ENCODE measurements at regions not wholly inside any gene's neighbourhood (a gene's known extent, or its start where the extent isn't known, plus 50 kb on each side); places are given as distances from the start of the nearest gene placed in this dataset.
"Not testable (repeated sequence)": the region's sequence is repeated elsewhere in the genome, so short reads cannot be mapped to it uniquely, and the experiment has no call there.

GRCh38 chr9:30504502-30504905 lies 1879.9 kb upstream of the ACO1 start:
- FAIRE-seq (no peak), DNase-seq (ENCODE audit: insufficient read length, low spot score) (no peak)

GRCh38 chr9:30505311-30505710 lies 1879.1 kb upstream of the ACO1 start:
- DNase-seq (ENCODE audit: insufficient read length, low spot score) (no peak), FAIRE-seq (no peak)

DNA sequence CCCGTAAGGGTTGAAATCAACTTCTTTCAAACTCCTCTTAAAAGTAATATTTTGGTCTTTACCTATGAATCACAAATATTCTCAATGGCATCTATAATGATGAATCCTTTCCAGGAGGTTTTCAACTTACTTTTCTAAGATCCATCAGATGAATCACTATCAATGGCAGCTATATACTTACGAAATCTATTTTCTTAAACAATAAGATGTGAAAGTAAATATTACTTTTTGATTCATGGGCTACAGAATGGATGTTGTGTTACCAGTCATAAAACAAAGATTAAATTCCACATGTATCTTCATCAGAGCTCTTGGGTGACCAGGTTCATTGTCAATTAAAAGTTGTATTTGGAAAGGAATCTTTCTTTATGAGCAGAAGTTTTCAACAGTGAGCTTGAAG lies 1877.7 kb upstream of the ACO1 start:
- FAIRE-seq: no peak
- no peak for DNase-seq (ENCODE audit: insufficient read length, low spot score)

- FAIRE-seq (no peak), DNase-seq (ENCODE audit: insufficient read length, low spot score) (no peak)
These were observed 1877.3 kb upstream of the ACO1 start for GRCh38 chr9:30507166-30507565.

GRCh38 chr9:30511666-30512065 lies 1872.8 kb upstream of the ACO1 start:
- FAIRE-seq: no peak

DNA sequence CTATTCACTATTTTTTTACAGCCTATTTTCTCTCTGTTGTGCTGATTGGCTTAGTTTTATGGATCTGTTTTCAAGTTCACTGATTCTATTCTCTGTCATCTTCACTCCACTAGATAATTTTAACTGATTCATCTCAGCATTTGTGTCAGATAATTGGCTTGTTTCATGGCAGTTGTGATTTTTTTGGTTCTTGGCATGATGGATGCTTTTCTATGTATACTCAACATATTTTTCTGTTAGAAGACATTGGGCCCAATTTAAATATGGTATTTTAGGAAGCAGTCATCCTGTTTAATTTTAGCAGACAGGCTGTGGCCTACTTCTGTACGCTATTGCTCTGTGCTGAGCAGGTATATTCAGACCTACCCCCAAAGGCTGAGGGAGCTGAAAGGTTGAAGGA lies 1865.3 kb upstream of the ACO1 start:
- FAIRE-seq (no peak), DNase-seq (ENCODE audit: insufficient read length, low spot score) (no peak)

More at GRCh38 chr9:30511666-30512065, 1872.8 kb upstream of the ACO1 start:
- no peak for DNase-seq (ENCODE audit: insufficient read length, low spot score)

- FAIRE-seq: no peak
- DNase-seq (ENCODE audit: insufficient read length, low spot score): no peak
These were observed 1864.7 kb upstream of the ACO1 start for GRCh38 chr9:30519756-30520155.

GRCh38 chr9:30522061-30522460 lies 1862.4 kb upstream of the ACO1 start:
- DNase-seq (ENCODE audit: insufficient read length, low spot score): no peak
- FAIRE-seq: no peak

DNA sequence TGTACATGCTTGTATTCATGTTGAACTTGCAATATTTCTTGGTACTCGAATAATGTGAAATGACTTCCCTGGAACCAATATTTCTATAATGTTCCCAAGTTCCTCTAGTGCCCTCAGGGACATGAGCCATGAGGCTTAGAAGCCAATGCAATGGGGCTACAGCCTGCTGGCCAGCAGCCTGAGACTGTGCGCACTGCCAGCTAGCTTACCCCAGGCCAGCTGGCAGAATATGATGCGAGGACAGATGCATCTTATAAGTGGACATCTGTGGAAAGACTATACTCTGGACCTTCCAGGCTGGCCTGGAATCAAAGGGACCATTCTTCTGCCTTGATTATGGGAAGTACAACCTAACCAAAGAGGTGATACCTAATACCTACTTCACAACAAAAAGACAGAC lies 1862.0 kb upstream of the ACO1 start:
- no peak for DNase-seq (ENCODE audit: insufficient read length, low spot score)

DNA sequence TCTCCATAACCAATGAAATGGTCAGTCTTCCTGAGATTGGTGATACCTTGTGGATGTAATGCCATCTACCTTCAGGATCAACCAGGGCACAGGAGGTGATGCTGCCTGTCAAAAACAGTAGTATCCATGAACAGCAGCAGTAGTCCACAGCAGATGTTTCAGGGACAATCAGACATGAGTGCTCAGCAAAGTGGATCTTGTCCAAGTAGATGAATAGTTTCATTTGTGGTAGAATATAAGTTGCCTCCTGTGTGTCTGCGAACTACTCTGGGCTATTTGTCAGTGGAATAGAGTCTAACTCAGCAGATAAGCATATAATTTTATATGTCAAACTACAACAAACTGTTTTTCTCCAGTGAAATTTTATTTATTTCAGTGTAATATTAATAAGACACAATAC lies 1860.1 kb upstream of the ACO1 start:
- DNase-seq (ENCODE audit: insufficient read length, low spot score): no peak
- no peak for FAIRE-seq

More for the DNA sequence above, 1862.0 kb upstream of the ACO1 start:
- no peak for FAIRE-seq

GRCh38 chr9:30534455-30534854 lies 1850.0 kb upstream of the ACO1 start:
- DNase-seq (ENCODE audit: insufficient read length, low spot score) (no peak), FAIRE-seq (no peak)

DNA sequence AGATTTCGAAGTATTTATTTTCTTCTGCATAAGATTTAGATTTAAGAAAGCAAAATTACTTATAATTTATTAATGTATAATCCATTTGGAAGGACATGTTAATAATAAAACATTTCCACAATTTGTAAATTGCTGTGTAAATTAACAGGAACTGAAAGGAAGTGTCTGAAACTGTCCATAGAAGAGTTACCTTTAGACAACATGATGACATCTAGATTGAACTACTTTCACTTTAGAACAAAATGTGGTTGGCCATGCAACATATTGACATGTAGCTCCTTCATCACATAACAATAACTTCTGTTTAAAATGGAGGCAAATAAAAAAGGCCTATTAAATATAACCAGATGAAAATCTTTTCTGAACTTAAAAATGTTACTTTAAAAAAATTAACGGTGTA lies 1849.5 kb upstream of the ACO1 start:
- no peak for FAIRE-seq
- DNase-seq (ENCODE audit: insufficient read length, low spot score): no peak

- FAIRE-seq (no peak), DNase-seq (ENCODE audit: insufficient read length, low spot score) (no peak)
These were observed 1847.9 kb upstream of the ACO1 start for GRCh38 chr9:30536494-30536893.

GRCh38 chr9:30539696-30540095 lies 1844.7 kb upstream of the ACO1 start:
- DNase-seq (ENCODE audit: insufficient read length, low spot score); FAIRE-seq: not testable (repeated sequence)

DNA sequence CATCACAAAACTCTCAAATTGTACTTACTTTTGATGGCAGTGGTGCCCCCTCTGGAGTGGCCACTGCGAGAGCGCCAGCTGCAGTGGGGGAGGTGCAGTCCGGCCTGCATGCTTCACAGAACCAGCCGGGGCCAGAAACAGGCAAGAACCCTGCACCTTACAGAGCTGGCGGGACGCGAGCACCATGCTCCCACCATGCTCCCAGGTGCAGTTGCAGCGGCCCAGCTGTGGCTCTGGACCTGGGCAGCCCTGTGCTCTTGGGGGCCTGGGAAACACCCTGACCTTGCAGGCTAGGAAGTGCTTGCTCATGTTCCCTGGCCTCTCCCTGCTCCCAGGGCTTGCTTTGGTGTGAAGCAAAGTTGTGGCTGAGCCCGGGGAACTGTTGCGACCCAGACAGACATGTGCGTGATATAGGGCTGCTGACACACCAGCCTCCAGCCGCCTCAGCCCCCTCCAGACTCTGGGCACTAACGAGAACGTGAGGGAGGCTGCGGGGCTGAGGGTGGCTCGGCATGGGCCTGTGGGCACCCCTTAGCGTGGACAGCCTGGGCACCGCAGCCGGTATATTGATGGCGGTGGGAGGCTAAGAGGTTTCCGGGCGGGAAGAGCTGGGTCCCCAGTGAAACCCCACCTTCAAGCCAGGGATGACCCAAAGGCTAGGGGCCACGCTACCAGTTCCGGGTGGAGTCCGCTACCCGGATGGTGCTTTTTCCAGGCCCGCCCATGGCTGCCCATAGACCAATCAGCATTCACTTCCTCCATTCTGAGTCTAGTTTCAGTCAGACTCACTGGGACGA lies 1809.9 kb upstream of the ACO1 start:
- FAIRE-seq: no peak
- no peak for DNase-seq (ENCODE audit: insufficient read length, low spot score)

DNA sequence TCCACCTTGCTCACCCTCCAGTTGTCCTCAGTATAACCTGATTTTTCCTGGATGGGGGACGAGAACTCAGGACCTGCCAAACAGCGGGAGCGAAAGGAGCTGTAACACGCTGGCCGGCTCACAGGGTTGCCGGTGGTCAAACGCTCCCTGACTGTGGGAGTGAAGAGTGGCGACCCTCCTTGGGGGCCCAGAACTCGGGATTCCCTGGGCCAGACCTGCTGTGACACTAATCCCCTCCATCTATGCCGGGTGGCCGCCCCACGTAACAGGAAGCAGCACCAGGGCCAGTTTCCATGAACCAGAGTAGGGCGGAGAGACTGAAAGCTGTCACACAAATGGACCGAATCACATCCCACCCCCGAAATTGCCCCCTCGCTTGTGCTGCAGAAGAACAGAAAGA lies 1809.2 kb upstream of the ACO1 start:
- DNase-seq (ENCODE audit: insufficient read length, low spot score) (no peak), FAIRE-seq (no peak)

DNA sequence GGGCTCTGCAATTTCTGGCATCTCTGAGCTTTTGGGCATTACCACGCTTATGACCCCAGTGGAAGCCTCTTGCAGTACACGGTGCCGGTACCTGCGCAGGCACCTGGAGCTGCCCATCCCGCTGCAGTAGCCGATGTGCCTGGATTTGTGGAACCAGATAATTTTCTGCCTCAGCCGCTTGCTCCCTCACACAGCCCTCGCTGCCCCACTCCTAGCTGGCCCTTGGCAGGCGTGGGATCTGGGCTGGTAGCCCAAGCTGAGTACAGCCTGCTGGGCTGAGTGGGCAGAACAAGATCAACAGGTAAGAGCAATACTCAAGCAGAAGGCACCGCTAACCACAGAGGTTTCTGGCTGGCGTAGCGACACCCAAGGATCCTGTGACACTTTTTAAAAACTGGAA lies 1808.8 kb upstream of the ACO1 start:
- FAIRE-seq: no peak
- DNase-seq (ENCODE audit: insufficient read length, low spot score): no peak

- DNase-seq (ENCODE audit: insufficient read length, low spot score) (no peak), FAIRE-seq (no peak)
These were observed 1804.6 kb upstream of the ACO1 start for GRCh38 chr9:30579810-30580209.

GRCh38 chr9:30582240-30582639 lies 1802.2 kb upstream of the ACO1 start:
- no peak for DNase-seq (ENCODE audit: insufficient read length, low spot score)
- FAIRE-seq: no peak

- no peak for FAIRE-seq
- DNase-seq (ENCODE audit: insufficient read length, low spot score): no peak
These were observed 1799.9 kb upstream of the ACO1 start for GRCh38 chr9:30584559-30584958.

DNA sequence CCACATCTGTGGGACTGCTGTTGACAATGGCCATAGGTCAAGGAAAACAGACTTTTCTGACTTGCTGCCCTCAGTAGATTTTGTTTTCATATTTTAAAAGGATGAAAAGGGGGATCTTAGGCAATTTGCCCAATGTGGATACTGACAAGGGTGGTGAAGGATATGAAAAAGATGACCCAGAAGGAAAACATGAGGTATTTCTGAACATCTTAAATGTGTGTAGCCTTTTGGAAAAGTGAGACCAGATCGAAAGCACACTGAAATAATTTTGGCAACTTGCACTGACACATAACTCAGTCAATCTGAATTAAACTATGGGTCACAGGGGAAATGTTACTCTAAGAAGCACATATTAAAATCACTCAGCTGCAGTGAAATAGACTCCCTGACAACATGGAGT lies 1793.0 kb upstream of the ACO1 start:
- DNase-seq (ENCODE audit: insufficient read length, low spot score) (no peak), FAIRE-seq (no peak)

- FAIRE-seq: no peak
- no peak for DNase-seq (ENCODE audit: insufficient read length, low spot score)
These were observed 1786.8 kb upstream of the ACO1 start for GRCh38 chr9:30597608-30598007.

DNA sequence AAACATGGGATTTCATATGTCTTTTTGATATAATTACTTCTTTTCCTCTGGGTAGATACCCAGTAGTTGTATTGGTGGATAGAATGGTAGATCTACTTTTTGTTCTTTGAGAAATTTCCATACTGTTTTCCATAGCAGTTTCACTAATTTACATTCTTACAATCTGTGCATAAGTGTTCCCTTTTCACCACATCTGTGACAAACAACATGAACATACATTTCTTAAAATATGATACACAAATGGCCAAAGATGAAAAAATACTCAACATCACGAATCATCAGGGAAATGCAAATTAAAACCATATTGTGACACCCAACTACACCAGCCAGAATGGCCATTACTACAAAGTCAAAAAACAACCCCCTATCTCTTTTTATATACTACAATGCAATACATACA lies 1778.5 kb upstream of the ACO1 start:
- no peak for FAIRE-seq

More for the DNA sequence above, 1778.5 kb upstream of the ACO1 start:
- no peak for DNase-seq (ENCODE audit: insufficient read length, low spot score)
